HG03342 (cell line): ENCODE measurements at regions not wholly inside any gene's neighbourhood (a gene's known extent, or its start where the extent isn't known, plus 50 kb on each side); places are given as distances from the start of the nearest gene placed in this dataset.

Source experiments
- ATAC-seq: cut with Tn5 transposase; IDR thresholded peaks from one replicate; pipeline ENCODE4 v1.9.1; 2021; ENCODE audit warnings: mild to moderate bottlenecking, moderate library complexity; ENCODE audit not compliant: unreplicated experiment

GRCh38 chr2:6557737-6558136 lies 308.0 kb downstream of the CMPK2 start:
- ATAC-seq = no peak

- no peak for ATAC-seq
Measured at GRCh38 chr2:6562771-6563170, 302.9 kb downstream of the CMPK2 start.

DNA sequence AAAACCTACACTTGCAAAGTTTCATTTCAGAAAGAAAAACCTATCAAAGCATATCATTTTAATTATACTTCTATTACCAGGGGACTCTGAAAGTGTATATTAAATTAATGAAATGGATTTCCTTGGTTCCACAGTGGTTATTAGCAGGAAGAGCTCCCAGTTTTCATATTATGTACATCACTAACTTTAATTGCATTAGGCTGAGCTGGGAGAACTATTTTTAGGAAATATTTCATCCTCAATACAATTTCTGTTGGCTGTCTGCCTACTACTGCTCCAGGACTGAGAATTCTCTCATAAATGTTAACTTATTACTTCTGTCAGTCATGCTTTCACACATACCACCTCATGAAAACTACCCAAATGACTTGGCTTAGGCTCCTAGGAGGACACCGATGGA lies 301.4 kb downstream of the CMPK2 start:
- no peak for ATAC-seq

GRCh38 chr2:6574121-6574520 lies 291.6 kb downstream of the CMPK2 start:
- no peak for ATAC-seq

GRCh38 chr2:6576302-6576701 lies 289.4 kb downstream of the CMPK2 start:
- no peak for ATAC-seq

- no peak for ATAC-seq
Measured at GRCh38 chr2:6577960-6578359, 287.7 kb downstream of the CMPK2 start.

DNA sequence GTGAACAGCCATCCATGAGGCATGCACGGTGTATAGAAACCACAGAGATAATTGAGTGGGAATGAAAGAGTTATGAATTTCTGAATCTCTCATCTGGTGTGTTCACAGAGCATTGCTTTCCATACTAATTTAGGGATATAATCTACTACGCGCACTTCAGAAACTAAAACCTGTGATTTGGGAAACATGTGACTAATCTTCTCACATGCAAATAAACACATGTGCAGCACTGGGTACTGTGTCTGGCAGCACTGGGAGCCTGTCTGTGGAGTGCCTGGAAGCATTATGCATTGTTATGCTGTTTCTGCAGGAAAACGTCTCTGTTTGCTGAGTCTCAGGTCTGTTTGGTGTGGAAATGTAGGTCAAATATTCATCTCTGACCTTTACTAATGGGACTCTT lies 287.3 kb downstream of the CMPK2 start:
- ATAC-seq = no peak

DNA sequence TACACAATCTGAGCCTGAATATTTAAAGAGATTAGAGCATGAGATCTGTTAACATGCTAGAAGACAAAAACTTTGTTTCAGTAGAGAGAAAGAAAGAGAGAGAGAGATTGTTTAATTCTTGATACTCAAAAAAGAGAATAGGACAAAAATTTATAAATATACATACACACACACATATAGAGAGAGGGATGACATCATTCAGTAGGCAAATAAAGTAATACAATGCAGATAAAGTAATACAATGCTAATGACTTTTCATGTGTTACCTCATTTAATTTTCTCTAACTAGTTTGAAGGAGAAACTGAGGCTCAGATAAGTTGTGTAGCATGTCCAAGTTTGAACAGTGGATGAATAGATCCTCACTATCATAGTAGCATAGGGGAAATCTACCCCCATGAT lies 286.4 kb downstream of the CMPK2 start:
- no peak for ATAC-seq

DNA sequence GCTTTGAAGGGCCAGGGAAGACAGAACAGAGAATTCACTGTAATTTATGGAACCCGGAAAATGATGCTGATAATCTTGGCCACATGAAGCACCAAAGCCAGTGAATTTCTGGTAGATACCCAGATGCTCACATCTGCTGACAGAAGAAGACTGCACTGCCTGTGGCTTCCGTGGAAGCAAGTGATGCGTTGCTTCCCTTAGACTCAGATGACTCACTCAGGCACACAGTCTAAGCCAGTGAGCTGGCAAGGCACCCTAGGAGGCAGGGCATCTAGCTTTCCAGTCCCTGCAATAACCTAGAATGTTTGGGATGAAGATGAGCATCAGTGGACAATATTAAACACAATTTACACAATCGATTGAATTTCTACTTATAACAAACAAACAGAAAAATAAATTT lies 284.7 kb downstream of the CMPK2 start:
- no peak for ATAC-seq

- ATAC-seq = no peak
Measured at GRCh38 chr2:6589150-6589549, 276.6 kb downstream of the CMPK2 start.

DNA sequence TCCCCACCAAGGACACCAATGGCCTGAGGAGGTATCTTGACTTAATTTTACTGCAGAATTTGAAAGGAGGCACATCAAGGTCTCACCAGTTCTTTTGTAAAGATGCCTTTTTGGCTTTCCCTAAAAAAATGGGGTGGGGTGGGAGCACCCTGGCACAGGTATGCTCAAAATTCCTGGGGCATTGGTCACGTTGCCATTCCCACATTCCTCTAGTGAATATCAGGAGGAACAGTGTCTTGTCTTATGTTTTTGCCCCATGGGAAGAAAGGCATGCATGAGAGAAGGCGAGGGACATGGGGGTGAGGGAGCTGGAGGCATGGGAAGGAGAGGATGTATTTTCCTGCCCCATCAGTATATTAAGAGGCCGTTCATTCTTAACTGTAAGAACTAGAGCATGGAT lies 275.3 kb downstream of the CMPK2 start:
- no peak for ATAC-seq

DNA sequence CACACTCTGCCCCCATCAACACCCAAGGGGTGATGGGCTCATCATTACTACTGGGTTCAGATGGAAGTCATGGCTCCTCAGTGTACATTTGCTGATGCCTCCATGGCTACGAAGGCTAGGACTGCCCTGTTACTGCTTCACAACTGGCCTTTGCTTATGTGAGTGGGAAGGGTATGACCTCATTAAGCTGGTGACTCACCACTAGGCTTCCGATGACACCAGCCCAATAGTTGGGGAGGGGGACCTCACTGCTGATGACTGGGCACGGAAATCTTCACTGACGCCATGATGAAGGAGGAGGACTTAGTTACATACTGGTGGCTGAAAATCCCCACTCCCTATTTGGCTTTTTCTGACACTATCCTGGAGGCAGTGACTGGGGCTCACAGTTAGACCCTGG lies 263.2 kb downstream of the CMPK2 start:
- ATAC-seq = no peak

DNA sequence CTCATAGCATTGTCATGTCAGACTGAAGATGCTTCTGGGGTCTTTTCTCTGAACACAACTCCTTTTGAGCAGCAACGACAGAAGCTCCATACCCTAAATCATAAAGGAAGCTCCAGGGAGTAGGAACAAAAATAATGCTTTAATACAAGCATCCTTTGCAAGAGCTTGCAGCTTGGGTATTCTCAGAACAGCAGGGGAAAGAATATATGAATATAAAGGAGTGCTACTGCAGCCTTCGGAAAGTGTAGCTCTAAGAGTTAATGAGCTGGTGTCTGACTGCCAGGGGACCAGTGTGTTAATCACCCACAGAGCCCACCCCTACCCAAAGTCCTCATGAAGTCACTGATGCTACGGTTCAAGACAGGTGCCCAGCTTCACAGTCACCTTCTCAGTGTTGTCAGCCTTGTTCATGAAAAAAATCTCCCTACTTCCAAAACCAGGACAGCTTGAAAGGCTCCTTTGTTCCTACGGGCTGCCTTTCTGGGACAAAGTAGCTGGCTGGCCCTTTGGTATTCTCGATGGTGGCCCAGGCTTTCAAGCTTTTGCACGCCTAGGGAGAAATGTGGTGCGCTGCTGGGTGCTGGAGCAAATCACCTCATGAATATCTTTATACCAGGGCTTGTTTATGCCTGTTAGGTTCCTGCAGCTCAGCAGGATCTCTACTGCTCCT lies 259.7 kb downstream of the CMPK2 start:
- ATAC-seq = no peak

GRCh38 chr2:6617794-6618193 lies 247.9 kb downstream of the CMPK2 start:
- no peak for ATAC-seq

DNA sequence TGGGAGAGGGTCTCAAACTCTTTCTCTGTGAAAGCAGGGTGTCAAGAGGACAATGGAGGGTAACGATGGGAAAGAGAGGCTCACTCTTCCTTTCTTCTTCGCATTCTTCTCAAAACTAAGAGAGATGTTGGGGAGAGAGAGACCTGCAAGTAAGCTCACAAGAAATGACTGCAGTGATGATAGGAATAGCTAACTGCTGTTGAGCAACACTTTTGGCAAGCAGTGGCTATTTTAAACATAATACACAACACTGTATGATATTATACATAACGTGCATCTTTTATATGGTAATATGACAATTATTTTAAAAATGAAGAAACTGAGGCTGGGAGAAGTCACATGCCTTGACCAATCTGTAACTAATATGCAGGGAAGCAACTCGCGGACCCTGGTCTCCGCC lies 247.5 kb downstream of the CMPK2 start:
- ATAC-seq = no peak

- no peak for ATAC-seq
Measured at GRCh38 chr2:6623746-6624145, 242.0 kb downstream of the CMPK2 start.

GRCh38 chr2:6626401-6627012 lies 239.2 kb downstream of the CMPK2 start:
- no peak for ATAC-seq

DNA sequence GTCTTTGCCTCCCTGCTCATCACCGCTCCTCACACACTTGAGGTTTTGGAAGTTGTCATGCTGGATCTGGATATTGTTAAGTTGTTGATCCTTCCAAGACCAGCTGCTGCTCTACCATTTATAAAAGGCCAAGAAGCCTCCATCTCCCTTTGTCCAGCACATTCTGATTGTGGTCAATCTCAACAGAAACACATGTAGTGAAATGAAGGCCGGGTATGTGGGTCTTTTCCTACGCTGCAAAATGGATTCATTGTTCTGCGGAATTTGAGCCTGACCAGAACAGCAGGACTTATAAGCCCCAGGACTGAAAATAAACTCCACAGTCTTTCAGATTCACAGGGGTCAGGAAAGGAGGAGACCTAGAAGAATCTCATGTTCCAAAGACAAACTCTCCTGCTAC lies 238.4 kb downstream of the CMPK2 start:
- ATAC-seq = no peak

DNA sequence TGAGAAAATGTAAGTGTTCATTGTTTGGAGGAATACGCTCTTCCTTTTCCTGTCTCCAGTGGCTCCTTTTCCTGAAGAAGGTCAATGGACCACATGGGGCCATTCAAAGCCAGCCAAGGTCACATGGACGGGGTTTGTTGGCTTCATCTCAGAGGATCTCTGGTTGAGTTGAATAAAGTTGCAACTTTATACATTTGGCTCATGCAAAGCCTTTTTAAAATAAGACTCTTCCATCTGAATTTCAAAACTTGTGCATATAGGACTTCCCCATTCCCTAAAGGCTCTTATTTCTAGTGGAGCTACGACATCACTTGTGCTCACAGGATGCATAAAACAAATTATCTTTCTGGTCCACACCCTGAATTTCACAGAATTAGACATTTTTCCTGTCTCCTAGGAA lies 235.5 kb downstream of the CMPK2 start:
- no peak for ATAC-seq

- no peak for ATAC-seq
Measured at GRCh38 chr2:6635296-6635695, 230.4 kb downstream of the CMPK2 start.

DNA sequence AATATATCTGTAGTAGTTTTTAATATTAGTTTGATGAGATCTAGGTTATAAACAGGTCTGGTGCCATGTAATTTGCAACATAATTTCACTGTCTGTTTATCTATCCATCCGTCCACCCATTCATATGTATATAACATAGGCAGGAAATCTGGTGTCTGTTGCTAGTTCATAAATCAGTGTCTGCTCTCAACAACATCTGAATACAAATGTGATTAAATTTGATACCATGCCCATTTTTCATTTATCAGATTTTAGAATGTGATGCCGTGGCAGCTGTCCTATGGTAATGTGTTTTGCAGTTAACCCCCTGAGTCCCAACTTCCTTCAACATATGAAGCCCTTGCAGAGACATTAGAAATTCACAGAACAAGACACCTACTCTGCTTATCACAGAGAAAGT lies 228.4 kb downstream of the CMPK2 start:
- no peak for ATAC-seq

DNA sequence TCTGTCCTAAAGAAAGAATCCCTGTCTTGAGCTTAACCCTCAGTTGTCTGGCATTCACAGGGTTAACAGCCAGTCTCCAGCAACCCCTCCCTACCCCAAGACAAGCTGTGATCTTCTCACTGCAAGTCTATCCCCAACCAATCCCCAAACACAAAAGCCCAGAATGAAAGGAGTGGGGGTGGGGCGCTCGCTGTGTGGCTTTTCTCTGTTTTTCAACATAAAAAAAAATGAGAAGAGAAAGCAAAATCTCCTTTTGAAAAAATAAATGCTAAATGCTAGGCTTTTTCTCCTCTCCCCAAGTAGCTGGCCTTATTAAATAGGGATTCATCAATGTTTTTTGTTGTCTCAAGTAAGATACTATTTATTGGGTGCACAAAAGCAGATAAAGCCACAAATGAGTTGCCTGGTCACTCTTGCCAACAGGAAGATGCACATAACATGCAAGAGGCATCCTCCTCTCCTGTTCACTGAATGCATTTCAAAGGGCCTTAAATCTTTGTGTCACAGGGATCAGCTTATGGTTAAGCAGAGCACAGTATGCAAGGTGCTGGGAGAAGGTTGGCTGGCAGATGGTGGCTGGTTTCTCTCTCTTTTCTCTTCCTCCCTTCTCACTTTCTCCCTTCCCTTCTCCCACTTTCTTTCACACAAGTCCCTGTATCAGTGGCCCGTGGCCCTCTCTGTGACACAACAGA lies 225.6 kb downstream of the CMPK2 start:
- no peak for ATAC-seq
